Thymus (tissue), 11 donors: ENCODE measurements at regions not wholly inside any gene's neighbourhood (a gene's known extent, or its start where the extent isn't known, plus 50 kb on each side); places are given as distances from the start of the nearest gene placed in this dataset.
"Not testable (repeated sequence)": the region's sequence is repeated elsewhere in the genome, so short reads cannot be mapped to it uniquely, and the experiment has no call there.

Experiments used
- DNase-seq, 9 donors: peaks; one replicate each; pipeline ENCODE4 v3.0.0-alpha.2; 2013; ENCODE audit warnings: low spot score in 9 of 9, low read depth in 6 of 9, missing footprints in 1 of 9
- H3K27ac ChIP-seq, 2 donors: one replicate each; pipeline ENCODE4 v1.5.1; 2013; ENCODE audit warnings: control low read depth in 1 of 2, low read depth in 1 of 2, low read length in 1 of 2, mild to moderate bottlenecking in 1 of 2, moderate library complexity in 1 of 2
- H3K27me3 ChIP-seq, 2 donors: one replicate each; pipeline ENCODE4 v1.5.1; 2013; ENCODE audit warnings: low read length in 1 of 2; ENCODE audit not compliant: control insufficient read depth in 2 of 2, insufficient read depth in 1 of 2
- H3K36me3 ChIP-seq, 2 donors: one replicate each; pipeline ENCODE4 v1.5.1; 2013; ENCODE audit warnings: low read length in 1 of 2, mild to moderate bottlenecking in 1 of 2, moderate library complexity in 1 of 2; ENCODE audit not compliant: control insufficient read depth in 2 of 2, insufficient read depth in 2 of 2
- H3K4me1 ChIP-seq, 2 donors: one replicate each; pipeline ENCODE4 v1.5.1; 2013; ENCODE audit warnings: low read length in 2 of 2; ENCODE audit not compliant: control insufficient read depth in 2 of 2, insufficient read depth in 2 of 2
- H3K4me3 ChIP-seq, 2 donors: one replicate each; pipeline ENCODE4 v1.5.1; 2013; ENCODE audit warnings: low read length in 2 of 2, control low read depth in 1 of 2, mild to moderate bottlenecking in 1 of 2
- H3K9me3 ChIP-seq, 2 donors: one replicate each; pipeline ENCODE4 v1.5.1; 2013; ENCODE audit warnings: low read length in 1 of 2, mild to moderate bottlenecking in 1 of 2; ENCODE audit not compliant: control insufficient read depth in 2 of 2, insufficient read depth in 1 of 2
- WGBS: extraction: QIAGEN DNeasy Blood & Tissue Kit; methylation state at CpG from one replicate; pipeline ENCODE4 v1.1.7; 2013; 5-methylcytosine and 5-hydroxymethylcytosine counted together
- donor health status: healthy.

GRCh38 chr15:62870701-62871100 lies 171.8 kb upstream of the TPM1 start:
- not testable (repeated sequence) for H3K4me3 ChIP-seq, H3K27me3 ChIP-seq, H3K36me3 ChIP-seq, DNase-seq, H3K9me3 ChIP-seq, H3K27ac ChIP-seq, H3K4me1 ChIP-seq
- WGBS: over 99% methylated on average over 3 of the region's 3 CpGs

GRCh38 chr15:62873203-62873602 lies 169.3 kb upstream of the TPM1 start:
- H3K27me3 ChIP-seq: no peaks in the 10 kb centered on the region
- no peaks in the 10 kb centered on the region for H3K36me3 ChIP-seq
- H3K9me3 ChIP-seq: no peaks in the 10 kb centered on the region
- no peak overlapping the region for H3K4me3 ChIP-seq
- no peaks in the 10 kb centered on the region for H3K4me1 ChIP-seq
- H3K27ac ChIP-seq: no peak overlapping the region
- 95% methylated on average over 5 of the region's 5 CpGs for WGBS
- DNase-seq: no peak

- H3K4me1 ChIP-seq: no peaks in the 10 kb centered on the region
- no peaks in the 10 kb centered on the region for H3K9me3 ChIP-seq
- DNase-seq: no peak
- H3K36me3 ChIP-seq: no peaks in the 10 kb centered on the region
- H3K27ac ChIP-seq: no peak overlapping the region
- no peaks in the 10 kb centered on the region for H3K27me3 ChIP-seq
- 90% methylated on average over 3 of the region's 3 CpGs for WGBS
- no peak overlapping the region for H3K4me3 ChIP-seq
These were observed 168.5 kb upstream of the TPM1 start for GRCh38 chr15:62874064-62874463.

GRCh38 chr15:62874959-62875625 lies 167.5 kb upstream of the TPM1 start:
- no peak for DNase-seq
- Histone ChIP-seq H3K36me3 (no peaks in the 10 kb centered on the region), H3K4me1 (no peaks in the 10 kb centered on the region), H3K4me3 (no peak overlapping the region), H3K9me3 (no peaks in the 10 kb centered on the region), H3K27ac (no peak overlapping the region), H3K27me3 (no peaks in the 10 kb centered on the region)
- 95% methylated on average over 13 of the region's 13 CpGs for WGBS

- Histone ChIP-seq H3K27me3 (no peaks in the 10 kb centered on the region), H3K4me3 (no peak overlapping the region), H3K4me1 (no peaks in the 10 kb centered on the region), H3K9me3 (no peaks in the 10 kb centered on the region), H3K36me3 (no peaks in the 10 kb centered on the region), H3K27ac (no peak overlapping the region)
- WGBS: 93% methylated on average over 4 of the region's 4 CpGs
- no peak for DNase-seq
These were observed 166.9 kb upstream of the TPM1 start for GRCh38 chr15:62875626-62876021.

- Histone ChIP-seq H3K27me3 (no peaks in the 10 kb centered on the region), H3K4me3 (no peak overlapping the region), H3K9me3 (no peaks in the 10 kb centered on the region), H3K4me1 (no peaks in the 10 kb centered on the region), H3K27ac (no peak overlapping the region), H3K36me3 (no peaks in the 10 kb centered on the region)
- WGBS: 95% methylated on average over 9 of the region's 9 CpGs
- DNase-seq: no peak
These were observed 165.2 kb upstream of the TPM1 start for GRCh38 chr15:62877276-62877857.

- no peaks in the 10 kb centered on the region for H3K9me3 ChIP-seq
- 93% methylated on average over 6 of the region's 6 CpGs for WGBS
- no peak overlapping the region for H3K27ac ChIP-seq
- H3K27me3 ChIP-seq: no peaks in the 10 kb centered on the region
- H3K4me3 ChIP-seq: no peak overlapping the region
- DNase-seq: no peak
- no peaks in the 10 kb centered on the region for H3K36me3 ChIP-seq
- no peaks in the 10 kb centered on the region for H3K4me1 ChIP-seq
These were observed 164.5 kb upstream of the TPM1 start for GRCh38 chr15:62878070-62878469.

- Histone ChIP-seq H3K27ac (no peak overlapping the region), H3K4me3 (no peak overlapping the region), H3K36me3 (no peaks in the 10 kb centered on the region), H3K9me3 (no peaks in the 10 kb centered on the region), H3K27me3 (no peaks in the 10 kb centered on the region), H3K4me1 (no peaks in the 10 kb centered on the region)
- 35% methylated on average over 8 of the region's 8 CpGs for WGBS
- no peak for DNase-seq
These were observed 162.8 kb upstream of the TPM1 start for GRCh38 chr15:62879770-62880169.

GRCh38 chr15:62880278-62880677 lies 162.3 kb upstream of the TPM1 start:
- 21% methylated on average over 2 of the region's 2 CpGs for WGBS
- H3K36me3 ChIP-seq: no peaks in the 10 kb centered on the region
- no peaks in the 10 kb centered on the region for H3K4me1 ChIP-seq
- no peak overlapping the region for H3K4me3 ChIP-seq
- no peak overlapping the region for H3K27ac ChIP-seq
- no peaks in the 10 kb centered on the region for H3K9me3 ChIP-seq
- no peak for DNase-seq
- no peaks in the 10 kb centered on the region for H3K27me3 ChIP-seq
